ENCODE measurements at regions not wholly inside any gene's neighbourhood (a gene's known extent, or its start where the extent isn't known, plus 50 kb on each side); places are given as distances from the start of the nearest gene placed in this dataset.

- TF ChIP-seq PATZ1 (CRISPR knock-in tag; IDR thresholded peaks at IDR 0.05), result no peak
- no peak for TF ChIP-seq ZNF552 (CRISPR knock-in tag; IDR thresholded peaks at IDR 0.05; ENCODE audit: borderline replicate concordance)
- no peak for TF ChIP-seq ZNF580 (CRISPR knock-in tag; IDR thresholded peaks at IDR 0.05; ENCODE audit: borderline replicate concordance, low read depth)
- TF ChIP-seq ZUFSP (CRISPR knock-in tag; IDR thresholded peaks at IDR 0.05; ENCODE audit: borderline replicate concordance), result no peak
- no peak for TF ChIP-seq JDP2 (CRISPR knock-in tag; IDR thresholded peaks at IDR 0.05; ENCODE audit: borderline replicate concordance)
- TF ChIP-seq ZC3H13 (CRISPR knock-in tag; IDR thresholded peaks at IDR 0.05), result no peak
- TF ChIP-seq ZNF512 (CRISPR knock-in tag; IDR thresholded peaks at IDR 0.05), result no peak
- no peak for TF ChIP-seq PAX8 (CRISPR knock-in tag; IDR thresholded peaks at IDR 0.05; ENCODE audit: borderline replicate concordance)
- TF ChIP-seq ZNF484 (CRISPR knock-in tag; IDR thresholded peaks at IDR 0.05; ENCODE audit: borderline replicate concordance, low read depth), result no peak
- no peak for TF ChIP-seq SOX6 (IDR thresholded peaks at IDR 0.05)
- TF ChIP-seq SOX6 (CRISPR knock-in tag; IDR thresholded peaks at IDR 0.05), result 0 out of 2 replicates have a peak, but pooled peaks have one; percentile 29
- TF ChIP-seq ZNF792 (CRISPR knock-in tag; IDR thresholded peaks at IDR 0.05), result peak; percentile 64; the same call in 1 of the 2 replicates
- no peak for TF ChIP-seq MXI1 (IDR thresholded peaks at IDR 0.05; ENCODE audit: borderline replicate concordance, low read depth, low read length)
- TF ChIP-seq RBM22 (optimal IDR thresholded peaks at IDR 0.05; ENCODE audit: low read length), result no peak
- no peak for TF ChIP-seq ZNF563 (CRISPR knock-in tag; IDR thresholded peaks at IDR 0.05)
- TF ChIP-seq ZNF30 (CRISPR knock-in tag; IDR thresholded peaks at IDR 0.05), result no peak
- no peak for TF ChIP-seq ZNF512B (CRISPR knock-in tag; IDR thresholded peaks at IDR 0.05; ENCODE audit: borderline replicate concordance)
- no peak for TF ChIP-seq ZNF773 (CRISPR knock-in tag; IDR thresholded peaks at IDR 0.05; ENCODE audit: borderline replicate concordance)
- no peak for TF ChIP-seq ZSCAN9 (CRISPR knock-in tag; IDR thresholded peaks at IDR 0.05; ENCODE audit: borderline replicate concordance)
- no peak for TF ChIP-seq ZNF17 (CRISPR knock-in tag; IDR thresholded peaks at IDR 0.05)
- TF ChIP-seq RELA (CRISPR knock-in tag; IDR thresholded peaks at IDR 0.05), result no peak
- no peak for TF ChIP-seq ZNF282 (IDR thresholded peaks at IDR 0.05; ENCODE audit: partially characterized antibody)
- TF ChIP-seq MED13 (CRISPR knock-in tag; IDR thresholded peaks at IDR 0.05), result no peak
- TF ChIP-seq ZNF530 (CRISPR knock-in tag; IDR thresholded peaks at IDR 0.05; ENCODE audit: low read depth), result no peak
- no peak for TF ChIP-seq TEAD3 (CRISPR knock-in tag; optimal IDR thresholded peaks at IDR 0.05; ENCODE audit: borderline replicate concordance)
These were observed 459.5 kb downstream of the EPM2A start (continued) for GRCh38 chr6:145275787-145276186.

Measured in HepG2 (cell line).